ENCODE measurements at regions not wholly inside any gene's neighbourhood (a gene's known extent, or its start where the extent isn't known, plus 50 kb on each side); places are given as distances from the start of the nearest gene placed in this dataset.
"Not testable (repeated sequence)": the region's sequence is repeated elsewhere in the genome, so short reads cannot be mapped to it uniquely, and the experiment has no call there.

DNA sequence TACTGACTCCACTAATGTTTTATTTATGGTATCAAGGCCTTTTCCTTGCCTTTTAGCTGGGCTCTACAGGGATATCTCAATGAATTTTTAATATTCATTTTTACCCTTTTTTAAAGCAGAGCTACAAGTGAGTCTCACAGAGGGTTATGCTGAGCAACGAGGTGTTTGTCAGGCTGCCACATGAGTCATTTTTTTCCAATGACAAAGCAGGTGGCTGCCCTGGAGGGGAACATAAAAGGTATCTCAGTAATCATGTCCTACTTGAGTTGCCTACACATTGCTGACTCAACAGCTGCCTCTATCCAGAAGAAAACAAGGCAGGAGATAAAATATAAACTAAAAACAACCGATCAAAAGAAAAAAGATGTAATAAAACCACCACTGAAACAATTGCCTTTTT, 1004.9 kb upstream of the POT1 start:
- DNase-seq, result no peak
- H3K9me3 ChIP-seq, result no peaks in the 10 kb centered on the region

DNA sequence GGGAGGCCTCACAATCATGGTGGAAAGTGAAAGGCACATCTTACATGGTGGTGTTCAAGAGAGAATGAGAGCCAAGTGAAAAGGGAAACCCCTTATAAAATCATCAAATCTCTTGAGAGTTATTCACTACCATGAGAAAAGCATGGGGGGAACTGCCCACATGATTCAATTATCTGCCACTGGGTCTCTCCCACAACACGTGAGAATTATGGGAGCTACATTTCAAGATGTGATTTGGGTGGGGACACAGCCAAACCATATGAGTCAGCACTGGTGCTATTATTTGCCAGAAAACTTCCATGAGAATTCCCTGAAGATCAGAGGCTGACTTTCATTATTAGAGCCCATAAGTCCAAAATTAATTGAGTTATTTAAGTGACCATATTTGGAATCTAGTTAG, 1001.2 kb upstream of the POT1 start:
- Histone ChIP-seq H3K27me3 (no peaks in the 10 kb centered on the region), H3K9me3 (no peaks in the 10 kb centered on the region), H3K27ac (no peak overlapping the region), H3K4me1 (no peaks in the 10 kb centered on the region), H3K4me3 (no peak overlapping the region), H3K36me3 (no peaks in the 10 kb centered on the region)
- TF ChIP-seq POLR2A (IDR thresholded peaks at IDR 0.05), result no peak
- TF ChIP-seq, protein P1, sequence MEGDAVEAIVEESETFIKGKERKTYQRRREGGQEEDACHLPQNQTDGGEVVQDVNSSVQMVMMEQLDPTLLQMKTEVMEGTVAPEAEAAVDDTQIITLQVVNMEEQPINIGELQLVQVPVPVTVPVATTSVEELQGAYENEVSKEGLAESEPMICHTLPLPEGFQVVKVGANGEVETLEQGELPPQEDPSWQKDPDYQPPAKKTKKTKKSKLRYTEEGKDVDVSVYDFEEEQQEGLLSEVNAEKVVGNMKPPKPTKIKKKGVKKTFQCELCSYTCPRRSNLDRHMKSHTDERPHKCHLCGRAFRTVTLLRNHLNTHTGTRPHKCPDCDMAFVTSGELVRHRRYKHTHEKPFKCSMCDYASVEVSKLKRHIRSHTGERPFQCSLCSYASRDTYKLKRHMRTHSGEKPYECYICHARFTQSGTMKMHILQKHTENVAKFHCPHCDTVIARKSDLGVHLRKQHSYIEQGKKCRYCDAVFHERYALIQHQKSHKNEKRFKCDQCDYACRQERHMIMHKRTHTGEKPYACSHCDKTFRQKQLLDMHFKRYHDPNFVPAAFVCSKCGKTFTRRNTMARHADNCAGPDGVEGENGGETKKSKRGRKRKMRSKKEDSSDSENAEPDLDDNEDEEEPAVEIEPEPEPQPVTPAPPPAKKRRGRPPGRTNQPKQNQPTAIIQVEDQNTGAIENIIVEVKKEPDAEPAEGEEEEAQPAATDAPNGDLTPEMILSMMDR (IDR thresholded peaks at IDR 0.05), result no peak
- no peak for DNase-seq

More for the DNA sequence above, 1004.9 kb upstream of the POT1 start:
- Histone ChIP-seq H3K36me3 (no peaks in the 10 kb centered on the region), H3K4me3 (no peak overlapping the region), H3K4me1 (no peaks in the 10 kb centered on the region), H3K27ac (no peak overlapping the region), H3K27me3 (no peaks in the 10 kb centered on the region)
- no peak for TF ChIP-seq POLR2A (IDR thresholded peaks at IDR 0.05)
- TF ChIP-seq, protein P1 (IDR thresholded peaks at IDR 0.05), result no peak

DNA sequence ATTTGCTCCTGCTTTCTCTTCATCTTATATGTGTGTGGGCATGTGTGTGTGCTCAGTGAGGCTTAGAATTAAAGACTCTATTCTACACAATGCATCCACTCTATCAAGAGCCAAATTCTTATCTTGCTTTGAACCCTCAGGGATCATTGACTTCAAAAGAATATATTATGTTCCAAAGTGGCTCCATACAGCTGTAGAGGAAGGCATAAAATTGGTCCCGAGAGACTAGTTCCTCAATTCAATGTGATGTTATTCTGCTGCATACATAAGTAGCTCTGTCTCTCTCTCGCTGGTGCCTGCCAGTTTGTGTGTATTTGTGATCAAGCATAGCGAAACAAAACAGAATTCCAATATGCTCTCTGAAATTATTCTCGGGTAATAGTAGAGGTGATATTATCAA, 997.9 kb upstream of the POT1 start:
- Histone ChIP-seq H3K9me3 (no peaks in the 10 kb centered on the region), H3K4me1 (no peaks in the 10 kb centered on the region), H3K27me3 (no peaks in the 10 kb centered on the region), H3K27ac (no peak overlapping the region), H3K36me3 (no peaks in the 10 kb centered on the region), H3K4me3 (no peak overlapping the region)
- no peak for DNase-seq
- TF ChIP-seq, protein P1 (IDR thresholded peaks at IDR 0.05), result no peak
- TF ChIP-seq POLR2A (IDR thresholded peaks at IDR 0.05), result no peak

DNA sequence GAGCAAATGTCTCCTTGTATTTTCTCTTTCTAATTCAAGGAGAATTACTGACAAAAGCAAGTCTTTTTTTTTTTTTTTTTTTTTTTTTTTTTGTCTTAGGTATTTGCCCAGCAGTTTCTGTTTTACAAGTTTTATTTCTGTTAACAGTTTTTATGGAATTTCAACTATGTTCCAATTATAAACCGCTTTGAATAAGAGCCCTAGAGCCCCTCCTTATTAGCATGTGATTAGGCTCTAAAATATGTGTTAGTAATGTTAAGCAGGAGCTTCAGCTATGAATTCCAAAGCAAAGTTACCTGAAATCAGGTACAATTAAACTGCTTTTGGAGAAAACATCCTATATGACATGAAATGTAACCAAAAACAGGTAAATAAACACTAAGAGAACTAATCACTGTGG, 997.0 kb upstream of the POT1 start:
- no peaks in the 10 kb centered on the region for H3K36me3 ChIP-seq
- no peak for DNase-seq
- H3K4me1 ChIP-seq, result no peaks in the 10 kb centered on the region
- TF ChIP-seq POLR2A (IDR thresholded peaks at IDR 0.05), result no peak
- H3K4me3 ChIP-seq, result no peak overlapping the region
- no peaks in the 10 kb centered on the region for H3K9me3 ChIP-seq
- H3K27ac ChIP-seq, result no peak overlapping the region
- no peaks in the 10 kb centered on the region for H3K27me3 ChIP-seq

DNA sequence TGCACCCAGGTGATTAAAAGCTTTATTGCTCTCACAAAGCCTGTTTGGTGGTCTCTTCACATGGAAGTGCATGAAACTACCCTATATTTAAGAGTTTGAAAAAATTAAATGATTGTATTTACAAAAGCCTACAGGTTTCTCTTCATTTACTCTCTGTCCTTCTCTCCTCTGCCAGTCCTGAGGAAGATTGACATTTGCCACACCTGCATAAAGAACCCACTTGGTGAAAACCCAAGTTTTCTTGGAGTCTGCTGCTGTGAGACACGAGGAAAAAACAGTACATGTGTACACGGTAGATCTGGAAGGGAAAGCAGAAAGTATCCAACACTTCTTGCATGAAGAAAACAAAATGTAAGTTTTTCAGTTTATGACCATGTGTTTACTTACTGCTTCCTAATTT, 994.4 kb upstream of the POT1 start:
- Histone ChIP-seq H3K9me3 (no peaks in the 10 kb centered on the region), H3K27me3 (no peaks in the 10 kb centered on the region), H3K36me3 (no peaks in the 10 kb centered on the region), H3K4me3 (no peak overlapping the region), H3K4me1 (no peaks in the 10 kb centered on the region), H3K27ac (no peak overlapping the region)
- TF ChIP-seq POLR2A (IDR thresholded peaks at IDR 0.05), result no peak
- DNase-seq, result no peak

DNA sequence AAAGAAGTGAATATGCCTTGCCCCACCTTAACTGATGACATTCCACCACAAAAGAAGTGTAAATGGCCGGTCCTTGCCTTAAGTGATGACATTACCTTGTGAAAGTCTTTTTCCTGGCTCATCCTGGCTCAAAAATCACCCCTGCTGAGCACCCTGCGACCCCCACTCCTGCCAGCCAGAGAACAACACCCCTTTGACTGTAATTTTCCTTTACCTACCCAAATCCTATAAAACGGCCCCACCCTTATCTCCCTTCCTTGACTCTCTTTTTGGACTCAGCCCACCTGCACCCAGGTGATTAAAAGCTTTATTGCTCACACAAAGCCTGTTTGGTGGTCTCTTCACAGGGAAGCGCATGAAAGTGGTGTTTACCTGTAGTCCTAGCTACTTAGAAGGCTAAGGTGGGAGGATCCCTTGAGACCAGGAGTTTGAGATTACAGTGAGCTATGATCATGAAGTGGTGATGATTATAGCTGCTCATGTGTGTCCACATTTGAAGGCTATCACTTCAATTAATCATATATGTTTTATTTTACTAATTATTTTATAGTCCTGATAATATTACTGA, 985.8 kb upstream of the POT1 start:
- H3K4me1 ChIP-seq, H3K36me3 ChIP-seq, H3K4me3 ChIP-seq, H3K27me3 ChIP-seq, H3K9me3 ChIP-seq, H3K27ac ChIP-seq, DNase-seq: not testable (repeated sequence)

DNA sequence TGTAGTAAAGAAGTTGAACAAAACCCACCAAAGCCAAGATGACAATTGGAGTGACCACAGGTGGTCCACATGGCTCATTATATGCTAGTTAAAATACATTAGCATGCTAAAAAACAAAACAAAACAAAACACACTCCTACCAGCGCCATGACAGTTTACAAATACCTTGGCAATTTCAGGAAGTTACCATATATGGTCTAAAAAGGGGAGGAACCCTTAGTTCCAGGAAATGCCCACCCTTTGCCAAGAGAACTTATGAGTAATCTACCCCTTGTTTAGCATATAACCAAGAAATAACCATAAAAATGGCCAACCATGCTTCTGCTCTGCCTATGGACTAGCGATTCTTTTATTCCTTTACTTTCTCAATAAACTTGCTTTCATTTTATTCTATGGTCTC, 979.1 kb upstream of the POT1 start:
- Histone ChIP-seq H3K4me1 (no peaks in the 10 kb centered on the region), H3K27me3 (no peaks in the 10 kb centered on the region), H3K27ac (no peak overlapping the region), H3K36me3 (no peaks in the 10 kb centered on the region), H3K4me3 (no peak overlapping the region), H3K9me3 (peaks cover 0 to 4% (median 0%) of the 10 kb centered on the region in 4 donors)
- DNase-seq, result no peak
- no peak for TF ChIP-seq POLR2A (IDR thresholded peaks at IDR 0.05)
- TF ChIP-seq, protein P1 (IDR thresholded peaks at IDR 0.05), result no peak
